ENCODE measurements at regions not wholly inside any gene's neighbourhood (a gene's known extent, or its start where the extent isn't known, plus 50 kb on each side); places are given as distances from the start of the nearest gene placed in this dataset.

DNA sequence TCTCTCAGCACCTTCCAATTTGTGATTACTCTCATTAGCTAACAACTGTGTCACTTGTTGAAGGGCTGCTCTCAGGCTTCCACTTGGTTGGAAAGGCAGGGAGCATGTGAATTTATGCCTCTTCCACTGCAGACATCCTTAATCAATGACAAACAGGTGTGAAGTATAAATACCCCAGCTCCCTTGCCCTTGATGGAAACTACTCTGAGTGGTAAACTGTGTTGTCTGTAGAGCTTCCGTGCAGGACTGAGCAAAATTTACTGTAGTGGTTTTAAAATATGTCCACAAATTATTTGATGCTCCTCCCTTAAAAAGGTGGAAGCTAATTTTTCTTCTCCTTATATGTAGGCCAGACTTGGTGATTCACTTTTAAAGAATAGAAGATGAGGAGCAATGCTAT, 253.0 kb upstream of the TBX18 start:
- TF ChIP-seq, protein P1, sequence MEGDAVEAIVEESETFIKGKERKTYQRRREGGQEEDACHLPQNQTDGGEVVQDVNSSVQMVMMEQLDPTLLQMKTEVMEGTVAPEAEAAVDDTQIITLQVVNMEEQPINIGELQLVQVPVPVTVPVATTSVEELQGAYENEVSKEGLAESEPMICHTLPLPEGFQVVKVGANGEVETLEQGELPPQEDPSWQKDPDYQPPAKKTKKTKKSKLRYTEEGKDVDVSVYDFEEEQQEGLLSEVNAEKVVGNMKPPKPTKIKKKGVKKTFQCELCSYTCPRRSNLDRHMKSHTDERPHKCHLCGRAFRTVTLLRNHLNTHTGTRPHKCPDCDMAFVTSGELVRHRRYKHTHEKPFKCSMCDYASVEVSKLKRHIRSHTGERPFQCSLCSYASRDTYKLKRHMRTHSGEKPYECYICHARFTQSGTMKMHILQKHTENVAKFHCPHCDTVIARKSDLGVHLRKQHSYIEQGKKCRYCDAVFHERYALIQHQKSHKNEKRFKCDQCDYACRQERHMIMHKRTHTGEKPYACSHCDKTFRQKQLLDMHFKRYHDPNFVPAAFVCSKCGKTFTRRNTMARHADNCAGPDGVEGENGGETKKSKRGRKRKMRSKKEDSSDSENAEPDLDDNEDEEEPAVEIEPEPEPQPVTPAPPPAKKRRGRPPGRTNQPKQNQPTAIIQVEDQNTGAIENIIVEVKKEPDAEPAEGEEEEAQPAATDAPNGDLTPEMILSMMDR (IDR thresholded peaks at IDR 0.05): no peak
- TF ChIP-seq SIN3A (IDR thresholded peaks at IDR 0.05; ENCODE audit: borderline replicate concordance, insufficient read depth, low read depth, low read length): no peak
- TF ChIP-seq POLR2AphosphoS5 (IDR thresholded peaks at IDR 0.05; ENCODE audit: low read depth, low read length): no peak
